ENCODE measurements at regions not wholly inside any gene's neighbourhood (a gene's known extent, or its start where the extent isn't known, plus 50 kb on each side); places are given as distances from the start of the nearest gene placed in this dataset.

GRCh38 chr6:23245572-23245971 is 676.2 kb downstream of the HDGFL1 start:
- Histone ChIP-seq H3K36me3 (ENCODE audit: insufficient read depth, low read length) (no peaks in the 10 kb centered on the region), H3K9me3 (ENCODE audit: low read length) (no peaks in the 10 kb centered on the region), H3K27me3 (ENCODE audit: insufficient read depth, low read length, poor library complexity, severe bottlenecking) (no peaks in the 10 kb centered on the region), H3K4me1 (ENCODE audit: insufficient read depth, low read length) (no peaks in the 10 kb centered on the region), H3K4me3 (ENCODE audit: low read length) (no peak overlapping the region), H3K27ac (ENCODE audit: low read depth, low read length) (no peak overlapping the region)
- no peak overlapping the region for H3K27ac Mint-ChIP-seq
- no peaks in the 10 kb centered on the region for H3K27me3 Mint-ChIP-seq
- ChIA-PET POLR2A (no interaction called here), CTCF (no interaction called here)
- H3K9me3 Mint-ChIP-seq, result peaks cover 3 to 28% (median 5%) of the 10 kb centered on the region in 5 donors
- no peaks in the 10 kb centered on the region for H3K4me1 Mint-ChIP-seq
- DNase-seq, result no peak
- no peak overlapping the region for H3K4me3 Mint-ChIP-seq
- no peaks in the 10 kb centered on the region for H3K36me3 Mint-ChIP-seq

GRCh38 chr6:23246896-23247295 is 677.5 kb downstream of the HDGFL1 start:
- no peaks in the 10 kb centered on the region for H3K36me3 Mint-ChIP-seq
- H3K27ac Mint-ChIP-seq, result no peak overlapping the region
- CTCF ChIA-PET, result no interaction called here
- Histone ChIP-seq H3K4me1 (ENCODE audit: insufficient read depth, low read length) (no peaks in the 10 kb centered on the region), H3K27ac (ENCODE audit: low read depth, low read length) (no peak overlapping the region), H3K27me3 (ENCODE audit: insufficient read depth, low read length, poor library complexity, severe bottlenecking) (no peaks in the 10 kb centered on the region), H3K36me3 (ENCODE audit: insufficient read depth, low read length) (no peaks in the 10 kb centered on the region), H3K4me3 (ENCODE audit: low read length) (no peak overlapping the region), H3K9me3 (ENCODE audit: low read length) (no peaks in the 10 kb centered on the region)
- H3K9me3 Mint-ChIP-seq, result peaks cover 4 to 22% (median 5%) of the 10 kb centered on the region in 5 donors
- H3K27me3 Mint-ChIP-seq, result no peaks in the 10 kb centered on the region
- POLR2A ChIA-PET, result no interaction called here
- H3K4me3 Mint-ChIP-seq, result no peak overlapping the region
- no peaks in the 10 kb centered on the region for H3K4me1 Mint-ChIP-seq
- no peak for DNase-seq

GRCh38 chr6:23250556-23250955 is 681.2 kb downstream of the HDGFL1 start:
- CTCF ChIA-PET, result no interaction called here

GRCh38 chr6:23262864-23263263 is 693.5 kb downstream of the HDGFL1 start:
- Histone ChIP-seq H3K9me3 (ENCODE audit: low read length) (no peaks in the 10 kb centered on the region), H3K36me3 (ENCODE audit: insufficient read depth, low read length) (no peaks in the 10 kb centered on the region), H3K4me1 (ENCODE audit: insufficient read depth, low read length) (no peaks in the 10 kb centered on the region), H3K27me3 (ENCODE audit: insufficient read depth, low read length, poor library complexity, severe bottlenecking) (no peaks in the 10 kb centered on the region), H3K4me3 (ENCODE audit: low read length) (no peak overlapping the region), H3K27ac (ENCODE audit: low read depth, low read length) (no peak overlapping the region)
- no peaks in the 10 kb centered on the region for H3K36me3 Mint-ChIP-seq
- H3K9me3 Mint-ChIP-seq, result peaks cover 9 to 28% (median 20%) of the 10 kb centered on the region in 5 donors
- H3K27me3 Mint-ChIP-seq, result no peaks in the 10 kb centered on the region
- no peak for DNase-seq
- no peak overlapping the region for H3K4me3 Mint-ChIP-seq
- no peak overlapping the region for H3K27ac Mint-ChIP-seq
- ChIA-PET POLR2A (no interaction called here), CTCF (no interaction called here)
- no peaks in the 10 kb centered on the region for H3K4me1 Mint-ChIP-seq

More at GRCh38 chr6:23250556-23250955, 681.2 kb downstream of the HDGFL1 start:
- POLR2A ChIA-PET, result no interaction called here
- H3K27me3 ChIP-seq (ENCODE audit: insufficient read depth, low read length, poor library complexity, severe bottlenecking), result no peaks in the 10 kb centered on the region
- Mint-ChIP-seq H3K36me3 (no peaks in the 10 kb centered on the region), H3K27ac (no peak overlapping the region), H3K4me1 (no peaks in the 10 kb centered on the region), H3K4me3 (no peak overlapping the region), H3K9me3 (peaks cover 2 to 29% (median 5%) of the 10 kb centered on the region in 5 donors), H3K27me3 (no peaks in the 10 kb centered on the region)
- DNase-seq, result no peak
- no peak overlapping the region for H3K4me3 ChIP-seq (ENCODE audit: low read length)
- H3K9me3 ChIP-seq (ENCODE audit: low read length), result no peaks in the 10 kb centered on the region
- H3K4me1 ChIP-seq (ENCODE audit: insufficient read depth, low read length), result no peaks in the 10 kb centered on the region
- H3K27ac ChIP-seq (ENCODE audit: low read depth, low read length), result no peak overlapping the region
- H3K36me3 ChIP-seq (ENCODE audit: insufficient read depth, low read length), result no peaks in the 10 kb centered on the region

GRCh38 chr6:23265270-23265669 is 695.9 kb downstream of the HDGFL1 start:
- Mint-ChIP-seq H3K4me1 (no peaks in the 10 kb centered on the region), H3K4me3 (no peak overlapping the region), H3K36me3 (no peaks in the 10 kb centered on the region), H3K9me3 (peaks cover 9 to 36% (median 11%) of the 10 kb centered on the region in 5 donors), H3K27me3 (no peaks in the 10 kb centered on the region), H3K27ac (no peak overlapping the region)
- ChIA-PET CTCF (no interaction called here), POLR2A (no interaction called here)
- H3K9me3 ChIP-seq (ENCODE audit: low read length), result no peaks in the 10 kb centered on the region
- no peaks in the 10 kb centered on the region for H3K36me3 ChIP-seq (ENCODE audit: insufficient read depth, low read length)
- no peak for DNase-seq
- no peaks in the 10 kb centered on the region for H3K4me1 ChIP-seq (ENCODE audit: insufficient read depth, low read length)
- no peaks in the 10 kb centered on the region for H3K27me3 ChIP-seq (ENCODE audit: insufficient read depth, low read length, poor library complexity, severe bottlenecking)
- H3K27ac ChIP-seq (ENCODE audit: low read depth, low read length), result no peak overlapping the region
- H3K4me3 ChIP-seq (ENCODE audit: low read length), result no peak overlapping the region

- Histone ChIP-seq H3K4me3 (ENCODE audit: low read length) (no peak overlapping the region), H3K4me1 (ENCODE audit: insufficient read depth, low read length) (no peaks in the 10 kb centered on the region), H3K9me3 (ENCODE audit: low read length) (no peaks in the 10 kb centered on the region), H3K27ac (ENCODE audit: low read depth, low read length) (no peak overlapping the region), H3K36me3 (ENCODE audit: insufficient read depth, low read length) (no peaks in the 10 kb centered on the region), H3K27me3 (ENCODE audit: insufficient read depth, low read length, poor library complexity, severe bottlenecking) (no peaks in the 10 kb centered on the region)
- Mint-ChIP-seq H3K9me3 (peaks cover 4 to 27% (median 8%) of the 10 kb centered on the region in 5 donors), H3K4me3 (no peak overlapping the region), H3K27me3 (no peaks in the 10 kb centered on the region), H3K27ac (no peak overlapping the region), H3K36me3 (no peaks in the 10 kb centered on the region), H3K4me1 (no peaks in the 10 kb centered on the region)
- no peak for DNase-seq
- ChIA-PET CTCF (no interaction called here), POLR2A (no interaction called here)
Observed at GRCh38 chr6:23266536-23266935, 697.2 kb downstream of the HDGFL1 start.

- Mint-ChIP-seq H3K9me3 (peaks cover 4 to 21% (median 8%) of the 10 kb centered on the region in 5 donors), H3K27ac (no peak overlapping the region), H3K27me3 (no peaks in the 10 kb centered on the region), H3K36me3 (no peaks in the 10 kb centered on the region), H3K4me1 (no peaks in the 10 kb centered on the region), H3K4me3 (no peak overlapping the region)
- Histone ChIP-seq H3K27ac (ENCODE audit: low read depth, low read length) (no peak overlapping the region), H3K27me3 (ENCODE audit: insufficient read depth, low read length, poor library complexity, severe bottlenecking) (no peaks in the 10 kb centered on the region), H3K36me3 (ENCODE audit: insufficient read depth, low read length) (no peaks in the 10 kb centered on the region), H3K9me3 (ENCODE audit: low read length) (no peaks in the 10 kb centered on the region), H3K4me3 (ENCODE audit: low read length) (no peak overlapping the region), H3K4me1 (ENCODE audit: insufficient read depth, low read length) (no peaks in the 10 kb centered on the region)
- DNase-seq, result no peak
- POLR2A ChIA-PET, result no interaction called here
- CTCF ChIA-PET, result no interaction called here
Observed at GRCh38 chr6:23267651-23268050, 698.3 kb downstream of the HDGFL1 start.

GRCh38 chr6:23268348-23268747 is 699.0 kb downstream of the HDGFL1 start:
- Histone ChIP-seq H3K9me3 (ENCODE audit: low read length) (no peaks in the 10 kb centered on the region), H3K4me1 (ENCODE audit: insufficient read depth, low read length) (no peaks in the 10 kb centered on the region), H3K27me3 (ENCODE audit: insufficient read depth, low read length, poor library complexity, severe bottlenecking) (no peaks in the 10 kb centered on the region), H3K27ac (ENCODE audit: low read depth, low read length) (no peak overlapping the region), H3K36me3 (ENCODE audit: insufficient read depth, low read length) (no peaks in the 10 kb centered on the region), H3K4me3 (ENCODE audit: low read length) (no peak overlapping the region)
- no peaks in the 10 kb centered on the region for H3K36me3 Mint-ChIP-seq
- H3K9me3 Mint-ChIP-seq, result peaks cover 4 to 21% (median 8%) of the 10 kb centered on the region in 5 donors
- DNase-seq, result no peak
- H3K27ac Mint-ChIP-seq, result no peak overlapping the region
- no peaks in the 10 kb centered on the region for H3K27me3 Mint-ChIP-seq
- no peak overlapping the region for H3K4me3 Mint-ChIP-seq
- ChIA-PET CTCF (no interaction called here), POLR2A (no interaction called here)
- no peaks in the 10 kb centered on the region for H3K4me1 Mint-ChIP-seq

GRCh38 chr6:23269436-23269835 is 700.1 kb downstream of the HDGFL1 start:
- H3K4me1 Mint-ChIP-seq, result no peaks in the 10 kb centered on the region
- CTCF ChIA-PET, result no interaction called here
- no peak for DNase-seq

More at GRCh38 chr6:23269436-23269835, 700.1 kb downstream of the HDGFL1 start:
- H3K9me3 Mint-ChIP-seq, result peaks cover 0 to 14% (median 6%) of the 10 kb centered on the region in 5 donors
- no peak overlapping the region for H3K27ac Mint-ChIP-seq
- H3K27me3 Mint-ChIP-seq, result no peaks in the 10 kb centered on the region
- no peaks in the 10 kb centered on the region for H3K4me1 ChIP-seq (ENCODE audit: insufficient read depth, low read length)
- no peaks in the 10 kb centered on the region for H3K36me3 Mint-ChIP-seq
- H3K27ac ChIP-seq (ENCODE audit: low read depth, low read length), result no peak overlapping the region
- H3K27me3 ChIP-seq (ENCODE audit: insufficient read depth, low read length, poor library complexity, severe bottlenecking), result no peaks in the 10 kb centered on the region
- no peak overlapping the region for H3K4me3 Mint-ChIP-seq
- POLR2A ChIA-PET, result no interaction called here
- no peak overlapping the region for H3K4me3 ChIP-seq (ENCODE audit: low read length)
- no peaks in the 10 kb centered on the region for H3K36me3 ChIP-seq (ENCODE audit: insufficient read depth, low read length)
- no peaks in the 10 kb centered on the region for H3K9me3 ChIP-seq (ENCODE audit: low read length)

Data from CD8-positive, alpha-beta memory T cell (primary cell).